ENCODE measurements at regions not wholly inside any gene's neighbourhood (a gene's known extent, or its start where the extent isn't known, plus 50 kb on each side); places are given as distances from the start of the nearest gene placed in this dataset.
"Not testable (repeated sequence)": the region's sequence is repeated elsewhere in the genome, so short reads cannot be mapped to it uniquely, and the experiment has no call there.

DNA sequence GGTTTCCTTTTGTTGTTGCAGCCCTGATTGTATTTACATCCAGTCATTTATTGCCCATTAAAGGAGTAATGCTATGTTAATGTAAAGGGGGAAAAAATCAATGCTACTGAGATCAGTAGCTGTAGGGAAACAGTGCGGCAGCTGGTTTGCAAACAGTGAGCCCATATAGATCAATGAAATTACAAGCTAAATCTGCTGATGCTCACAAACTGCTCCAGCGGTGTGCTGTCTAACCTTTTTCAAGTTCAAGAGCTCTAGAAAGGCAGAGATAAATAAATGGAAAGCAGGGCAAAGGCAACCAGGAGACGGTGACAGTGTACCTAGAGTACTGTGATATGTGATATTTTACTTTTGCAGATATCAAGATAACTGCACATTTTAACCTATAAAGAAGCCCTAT, 449.0 kb upstream of the MMS22L start:
- intact Hi-C loops (cut with DNase I), result no loop called here

DNA sequence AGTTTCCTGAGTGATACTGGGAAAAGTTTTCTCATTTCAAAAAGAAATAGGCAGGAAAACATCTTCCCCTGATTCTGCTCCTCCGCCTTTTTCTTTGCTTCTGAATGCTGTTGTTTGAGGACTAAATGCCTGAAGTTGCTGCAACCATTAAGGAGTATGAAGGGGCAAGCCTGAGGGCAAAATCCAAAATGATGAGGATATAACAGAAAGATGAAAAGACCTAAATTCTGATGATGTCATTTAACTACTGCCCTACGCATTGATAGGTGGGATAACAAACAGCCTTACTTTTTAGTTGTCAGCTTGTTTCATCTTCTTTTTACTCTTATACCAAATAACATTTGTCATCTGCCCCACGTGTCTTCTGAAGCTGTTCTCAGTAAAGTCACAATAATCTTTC, 474.6 kb upstream of the MMS22L start:
- intact Hi-C loops (cut with DNase I), result no loop called here
- no peaks in the 10 kb centered on the region for H3K4me1 ChIP-seq
- H3K9me3 ChIP-seq, result no peaks in the 10 kb centered on the region
- no peak overlapping the region for H3K4me3 ChIP-seq
- TF ChIP-seq CTCF (IDR thresholded peaks at IDR 0.05), result no peak
- no peaks in the 10 kb centered on the region for H3K36me3 ChIP-seq
- no peaks in the 10 kb centered on the region for H3K27me3 ChIP-seq
- no peak for DNase-seq (ENCODE audit: low spot score in 2 of 2)
- no peak overlapping the region for H3K27ac ChIP-seq

More for the DNA sequence above, 449.0 kb upstream of the MMS22L start:
- TF ChIP-seq CTCF (IDR thresholded peaks at IDR 0.05), result no peak
- Histone ChIP-seq H3K4me3 (no peak overlapping the region), H3K27ac (no peak overlapping the region), H3K36me3 (no peaks in the 10 kb centered on the region), H3K9me3 (no peaks in the 10 kb centered on the region), H3K27me3 (no peaks in the 10 kb centered on the region), H3K4me1 (no peaks in the 10 kb centered on the region)
- DNase-seq (ENCODE audit: low spot score in 2 of 2), result no peak

GRCh38 chr6:97765461-97765860, 482.4 kb upstream of the MMS22L start:
- Histone ChIP-seq H3K4me1 (no peaks in the 10 kb centered on the region), H3K27ac (no peak overlapping the region), H3K27me3 (no peaks in the 10 kb centered on the region), H3K36me3 (no peaks in the 10 kb centered on the region), H3K4me3 (no peak overlapping the region), H3K9me3 (no peaks in the 10 kb centered on the region)
- intact Hi-C loops (cut with DNase I), result no loop called here
- TF ChIP-seq CTCF (IDR thresholded peaks at IDR 0.05), result no peak
- DNase-seq (ENCODE audit: low spot score in 2 of 2), result no peak

DNA sequence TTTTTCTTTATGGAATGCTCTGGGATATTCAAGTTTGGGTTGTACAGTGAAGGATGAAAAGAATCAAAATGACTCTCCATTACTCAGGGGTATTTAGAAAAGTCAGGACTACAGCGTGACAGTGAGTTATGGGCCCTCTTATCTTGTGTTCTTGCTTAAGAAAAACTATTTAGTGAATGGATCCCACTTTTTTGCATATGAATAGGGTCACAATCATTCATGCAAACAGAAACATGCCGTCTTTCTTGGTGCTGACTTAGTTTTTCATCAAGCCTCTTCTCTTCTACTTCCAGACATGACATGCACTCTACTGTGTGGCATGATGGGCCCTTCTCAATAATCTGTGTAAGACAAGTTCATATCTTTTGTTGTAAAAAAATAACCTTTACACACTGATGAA, 488.4 kb upstream of the MMS22L start:
- no peaks in the 10 kb centered on the region for H3K9me3 ChIP-seq
- H3K27ac ChIP-seq, result no peak overlapping the region
- no peak for TF ChIP-seq CTCF (IDR thresholded peaks at IDR 0.05)
- intact Hi-C loops (cut with DNase I), result no loop called here
- no peak for DNase-seq (ENCODE audit: low spot score in 2 of 2)
- no peaks in the 10 kb centered on the region for H3K4me1 ChIP-seq
- H3K4me3 ChIP-seq, result no peak overlapping the region
- no peaks in the 10 kb centered on the region for H3K27me3 ChIP-seq
- H3K36me3 ChIP-seq, result no peaks in the 10 kb centered on the region

DNA sequence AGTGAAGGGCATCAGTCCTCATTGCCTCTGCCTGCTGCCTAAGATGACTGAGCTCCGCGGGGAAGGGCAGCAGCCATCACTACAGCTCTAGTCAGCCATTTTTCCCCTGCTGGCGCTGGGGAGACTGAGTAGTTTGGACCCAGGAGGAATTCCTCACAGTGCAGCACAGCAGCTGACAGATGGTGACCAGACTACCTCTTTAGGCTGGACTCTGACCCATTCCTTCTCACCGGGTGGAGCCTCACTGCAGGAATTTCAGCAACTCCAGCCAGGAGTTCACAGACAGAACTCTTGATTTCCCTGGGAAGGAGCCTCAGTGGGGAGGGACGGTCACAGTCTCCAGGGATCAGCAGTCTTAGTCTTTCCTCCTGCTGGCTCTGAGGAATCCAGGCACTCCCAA, 492.0 kb upstream of the MMS22L start:
- Histone ChIP-seq H3K4me3 (no peak overlapping the region), H3K27ac (no peak overlapping the region), H3K36me3 (no peaks in the 10 kb centered on the region), H3K27me3 (no peaks in the 10 kb centered on the region), H3K9me3 (no peaks in the 10 kb centered on the region), H3K4me1 (no peaks in the 10 kb centered on the region)
- intact Hi-C loops (cut with DNase I), result no loop called here
- TF ChIP-seq CTCF (IDR thresholded peaks at IDR 0.05), result no peak
- no peak for DNase-seq (ENCODE audit: low spot score in 2 of 2)

DNA sequence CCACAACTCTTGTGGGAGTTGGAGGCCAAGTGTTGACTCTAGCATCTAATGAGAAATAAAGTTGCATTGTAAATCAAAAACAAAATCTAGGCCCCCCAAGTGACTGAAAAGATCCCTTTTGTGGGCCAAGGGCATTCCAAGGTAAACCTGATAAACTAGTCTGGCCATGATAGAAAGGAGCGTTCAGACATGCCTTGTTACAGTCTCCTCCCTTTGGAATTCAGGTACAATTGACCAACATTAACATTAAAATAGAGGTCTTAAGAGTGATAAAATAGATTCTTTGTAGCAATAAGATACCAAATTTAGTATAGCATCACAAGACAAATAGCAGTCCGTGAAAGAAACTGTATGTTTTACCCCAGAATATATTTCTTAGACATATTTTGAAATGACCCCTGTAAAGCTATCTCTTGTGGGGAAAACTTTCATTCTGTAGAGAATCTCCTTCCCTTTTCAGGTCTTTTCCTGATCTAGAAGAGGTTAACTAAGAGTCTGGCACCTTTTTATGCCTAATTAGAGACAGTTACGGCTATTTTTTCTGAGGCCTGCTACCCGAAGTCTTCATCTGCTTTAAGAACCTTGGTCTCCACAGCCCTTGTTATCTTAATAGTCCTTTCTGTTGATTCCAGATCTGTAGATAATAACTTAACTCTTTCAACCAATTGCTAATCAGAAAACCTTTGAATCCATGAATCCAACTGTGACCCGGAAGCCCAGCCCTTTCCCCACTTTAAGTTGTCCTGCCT, 495.4 kb upstream of the MMS22L start:
- H3K4me3 ChIP-seq, result no peak overlapping the region
- H3K4me1 ChIP-seq, result no peaks in the 10 kb centered on the region
- no peak overlapping the region for H3K27ac ChIP-seq
- no peaks in the 10 kb centered on the region for H3K36me3 ChIP-seq
- intact Hi-C loops (cut with DNase I), result no loop called here
- H3K9me3 ChIP-seq, result no peaks in the 10 kb centered on the region
- no peak for TF ChIP-seq CTCF (IDR thresholded peaks at IDR 0.05)
- no peaks in the 10 kb centered on the region for H3K27me3 ChIP-seq
- DNase-seq (ENCODE audit: low spot score in 2 of 2), result no peak

DNA sequence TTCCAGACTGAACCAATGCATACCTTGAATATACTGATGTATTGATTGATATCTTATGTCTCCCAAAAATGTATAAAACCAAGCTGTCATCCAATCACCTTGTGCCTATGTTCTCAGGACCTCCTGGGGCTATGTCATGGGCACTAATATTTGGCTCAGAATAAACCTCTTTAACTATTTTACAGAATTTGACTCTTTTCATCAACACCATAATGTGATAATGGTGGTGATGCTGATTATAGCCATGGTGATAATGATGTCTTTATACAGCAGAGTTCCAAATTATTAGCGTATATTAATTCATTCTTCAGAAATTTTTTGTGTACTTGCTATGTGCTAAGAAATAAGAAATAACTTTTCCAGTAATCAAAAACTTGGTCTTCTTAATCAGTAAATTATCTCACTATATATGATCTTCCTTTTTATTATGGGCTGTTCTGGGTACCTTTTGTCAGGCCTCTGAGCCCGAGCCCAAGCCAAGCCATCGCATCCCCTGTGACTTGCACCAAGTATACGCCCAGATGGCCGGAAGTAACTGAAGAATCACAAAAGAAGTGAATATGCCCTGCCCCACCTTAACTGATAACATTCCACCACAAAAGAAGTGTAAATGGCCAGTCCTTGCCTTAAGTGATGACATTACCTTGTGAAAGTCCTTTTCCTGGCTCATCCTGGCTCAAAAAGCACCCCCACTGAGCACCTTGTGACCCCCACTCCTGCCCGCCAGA, 496.2 kb upstream of the MMS22L start:
- H3K36me3 ChIP-seq; intact Hi-C loops (cut with DNase I); H3K27ac ChIP-seq; H3K4me1 ChIP-seq; DNase-seq (ENCODE audit: low spot score in 2 of 2); H3K9me3 ChIP-seq; H3K4me3 ChIP-seq; H3K27me3 ChIP-seq: not testable (repeated sequence)
